GM18867 (cell line): ENCODE measurements at regions not wholly inside any gene's neighbourhood (a gene's known extent, or its start where the extent isn't known, plus 50 kb on each side); places are given as distances from the start of the nearest gene placed in this dataset.

Experiments used
- ATAC-seq: cut with Tn5 transposase; IDR thresholded peaks from one replicate; pipeline ENCODE4 v1.9.1; 2021; ENCODE audit warnings: mild to moderate bottlenecking, moderate library complexity; ENCODE audit not compliant: unreplicated experiment

DNA sequence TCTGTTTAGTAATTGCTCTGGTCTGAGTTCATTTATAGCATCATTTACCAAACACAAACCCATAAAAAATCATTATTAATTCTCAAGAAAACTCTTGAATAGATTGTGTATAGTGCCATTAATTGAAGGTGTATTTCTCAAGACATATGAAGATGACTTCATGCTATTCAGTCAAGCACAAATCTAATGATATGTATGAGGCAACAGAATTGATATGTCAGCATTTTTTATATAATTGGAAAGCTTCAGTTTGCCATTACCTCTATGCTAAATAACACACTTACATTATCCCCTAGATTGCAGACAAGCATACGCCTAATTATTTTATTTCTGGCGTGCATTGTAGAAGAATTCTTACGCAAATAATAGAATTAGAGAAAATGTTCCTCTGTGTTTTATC, 461.8 kb downstream of the PDHA2 start:
- no peak for ATAC-seq

DNA sequence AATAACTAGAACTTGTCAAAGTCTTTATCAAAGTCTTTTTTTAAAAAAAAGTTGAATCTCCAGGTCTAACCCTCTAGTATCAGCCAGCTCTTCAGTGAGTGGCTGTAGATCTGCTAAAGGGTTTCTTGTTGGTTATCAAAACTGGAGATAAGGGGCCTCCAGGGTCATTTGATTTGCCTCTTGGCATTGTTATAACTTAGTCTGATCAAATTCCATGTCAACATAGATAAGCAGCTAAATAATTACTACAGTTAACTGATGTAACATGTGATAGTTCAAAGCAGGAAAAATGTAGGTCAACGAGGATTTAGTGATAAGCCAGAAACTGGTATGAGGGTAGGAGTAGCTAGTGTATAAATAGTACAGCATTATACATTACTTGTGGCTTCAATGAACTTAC, 465.1 kb downstream of the PDHA2 start:
- no peak for ATAC-seq

DNA sequence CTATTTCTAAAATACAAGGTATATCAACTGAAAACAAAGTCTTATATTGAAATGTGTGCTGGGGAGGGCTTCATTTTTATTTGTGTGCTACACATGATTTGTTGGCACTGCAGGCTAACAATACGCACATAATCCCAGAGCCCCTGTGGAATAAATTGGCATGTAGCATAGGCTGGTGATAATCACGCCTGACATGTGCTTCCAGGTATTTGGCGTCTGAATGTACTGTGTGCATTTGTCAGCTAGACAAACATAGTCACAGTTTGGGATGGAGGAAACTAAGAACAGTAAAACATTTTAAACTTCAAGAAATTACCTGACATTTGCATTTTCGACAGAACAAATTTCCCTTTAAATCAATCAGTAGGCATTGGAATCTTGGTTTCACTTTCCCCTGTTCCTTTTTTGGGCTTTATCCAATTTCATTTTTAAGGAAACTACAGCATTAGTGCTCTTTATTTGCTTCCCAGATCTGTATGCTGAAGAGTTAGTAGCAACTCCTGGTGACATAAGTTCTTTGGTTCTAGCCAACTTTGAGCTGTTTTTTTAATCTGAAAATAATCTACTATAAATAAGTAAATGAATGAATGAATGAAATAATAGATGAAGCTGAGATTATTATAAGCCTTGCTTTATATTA, 472.3 kb downstream of the PDHA2 start:
- ATAC-seq: no peak

DNA sequence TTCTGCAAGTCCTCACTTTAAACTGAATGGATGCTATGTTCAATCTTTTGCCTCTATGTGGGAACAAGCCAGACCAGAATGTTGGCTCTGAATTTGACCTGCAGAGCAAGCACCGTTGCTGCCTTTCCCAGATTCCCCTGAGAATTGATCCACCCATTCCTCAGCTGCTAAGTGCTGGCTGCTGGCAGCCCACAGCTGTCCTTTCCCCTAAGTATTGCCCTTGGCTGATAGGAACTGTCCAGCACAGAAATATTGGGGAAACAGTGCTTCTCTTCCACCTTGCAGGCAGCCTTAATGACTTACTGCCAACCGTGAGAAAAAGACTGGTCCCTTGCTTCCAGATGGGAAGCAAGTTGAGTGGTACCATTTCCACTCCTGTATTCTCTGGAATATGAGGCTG, 475.9 kb downstream of the PDHA2 start:
- no peak for ATAC-seq

DNA sequence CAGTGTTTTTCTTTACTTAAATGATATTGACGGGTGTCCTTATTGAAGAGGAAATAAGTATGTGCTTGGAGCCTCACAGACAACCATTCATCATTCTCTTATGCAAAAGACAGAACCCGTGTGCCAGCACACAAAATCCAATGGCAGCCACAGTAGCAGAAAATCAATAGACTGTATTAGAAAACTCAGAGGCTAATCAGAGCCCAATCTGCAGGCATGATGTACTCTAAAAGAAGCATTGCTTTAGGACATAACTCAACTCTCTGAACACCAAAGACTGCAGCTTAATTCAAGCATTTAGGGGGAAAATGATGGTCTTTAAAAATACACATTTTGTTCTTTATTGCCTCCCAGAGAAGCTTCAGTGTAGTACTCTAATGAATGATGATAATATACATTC, 476.9 kb downstream of the PDHA2 start:
- ATAC-seq: no peak

DNA sequence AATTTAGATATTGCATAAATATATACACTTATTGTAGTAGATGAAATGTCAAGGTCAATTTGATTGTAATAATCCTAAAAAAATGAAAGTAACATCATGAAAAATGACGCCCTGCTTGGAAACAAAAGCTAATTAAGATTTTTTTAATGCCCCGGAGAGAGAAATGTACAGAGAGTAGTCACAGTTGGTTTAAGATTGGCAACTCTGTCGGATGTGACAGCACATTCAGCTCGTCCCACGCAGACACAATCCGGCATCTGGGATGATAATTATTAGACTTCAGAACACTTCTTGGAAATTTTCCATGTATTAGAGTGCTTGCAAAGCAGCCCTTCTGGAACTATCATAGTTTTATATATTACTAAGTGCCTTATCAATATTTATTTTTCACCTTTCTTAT, 478.0 kb downstream of the PDHA2 start:
- ATAC-seq: no peak

DNA sequence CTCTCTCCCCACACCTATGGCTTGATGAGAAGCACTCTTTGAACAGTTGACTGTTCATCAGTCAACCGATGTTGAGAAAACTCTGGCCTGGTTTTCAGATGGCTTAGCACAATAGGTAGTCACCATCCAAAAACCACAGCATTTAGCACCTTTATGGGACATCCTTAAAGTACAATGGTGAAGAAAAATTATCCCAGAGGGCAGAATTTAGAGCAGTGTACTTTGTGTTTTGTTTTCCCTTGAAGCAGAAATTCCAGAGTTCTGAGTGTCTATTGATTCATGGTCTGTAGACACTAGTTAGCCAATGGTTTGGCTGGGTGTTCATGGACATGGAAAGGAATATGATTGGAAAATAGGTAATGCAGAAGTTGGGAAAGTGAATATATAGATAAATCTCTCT, 487.0 kb downstream of the PDHA2 start:
- no peak for ATAC-seq

DNA sequence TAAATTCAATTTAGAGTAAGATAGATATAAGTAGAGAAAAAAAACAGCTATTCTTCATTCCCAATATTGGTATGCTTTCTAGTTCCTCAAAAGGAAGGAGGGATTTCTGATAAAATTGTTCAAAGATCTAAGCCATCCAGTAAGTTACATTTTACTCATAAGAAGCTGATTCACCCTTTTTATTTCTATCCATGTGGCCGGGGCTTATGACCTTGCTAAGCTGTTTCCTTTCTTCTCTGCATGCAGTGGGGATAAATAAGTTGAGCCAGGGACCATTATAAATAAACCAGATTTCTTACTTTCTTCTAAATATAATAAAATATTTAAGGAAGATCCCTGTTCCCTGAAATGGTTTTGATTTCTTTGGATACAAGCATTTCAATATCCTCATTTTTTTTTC, 502.3 kb downstream of the PDHA2 start:
- no peak for ATAC-seq

DNA sequence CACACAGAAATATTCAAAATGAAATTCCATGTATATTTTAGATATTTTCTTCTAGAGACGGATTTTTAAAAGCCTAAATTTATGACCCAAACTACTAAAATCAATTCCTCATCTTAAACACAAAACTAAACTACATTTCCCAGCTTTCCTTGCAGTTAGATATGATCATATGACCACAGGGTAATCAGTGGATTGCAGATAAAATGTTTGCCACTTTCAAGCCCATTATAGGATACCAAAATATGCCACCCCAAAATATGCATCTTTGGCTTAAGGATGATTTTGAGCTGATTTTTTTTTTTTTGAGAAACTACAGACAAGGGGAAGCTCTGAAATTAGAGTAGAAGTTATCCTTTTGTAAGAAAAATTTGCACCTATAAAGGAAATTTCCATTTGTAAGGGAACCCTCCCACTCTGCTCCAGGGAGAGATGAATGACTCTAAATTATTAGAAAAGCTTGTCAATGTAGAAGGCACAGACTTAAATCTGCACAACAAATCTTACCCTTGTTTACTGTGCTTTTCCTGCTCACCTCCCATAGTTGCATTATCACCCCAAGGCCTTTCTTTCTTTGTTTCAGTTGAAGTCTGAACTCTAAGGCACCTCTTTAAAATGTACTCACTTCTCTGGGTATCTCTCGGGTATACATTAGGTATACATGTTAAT, 503.0 kb downstream of the PDHA2 start:
- no peak for ATAC-seq

DNA sequence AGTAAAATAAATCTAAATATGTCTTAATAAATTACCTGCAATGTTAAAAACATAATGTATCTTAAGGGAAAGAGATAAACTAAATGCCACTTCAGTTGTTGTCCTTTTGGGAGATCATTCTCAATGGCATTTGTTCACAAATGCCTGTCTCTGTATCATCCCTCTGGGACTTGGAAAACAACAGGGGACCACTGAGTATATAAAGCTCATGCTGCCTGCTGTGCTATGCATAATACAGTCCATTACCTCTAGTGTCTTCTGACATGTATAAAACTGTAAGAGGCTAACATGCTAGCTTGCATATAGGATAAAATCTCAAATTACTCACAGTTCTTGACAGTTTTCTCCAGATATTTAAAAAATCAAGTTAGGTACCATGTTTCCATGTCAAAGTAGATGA, 503.9 kb downstream of the PDHA2 start:
- no peak for ATAC-seq

DNA sequence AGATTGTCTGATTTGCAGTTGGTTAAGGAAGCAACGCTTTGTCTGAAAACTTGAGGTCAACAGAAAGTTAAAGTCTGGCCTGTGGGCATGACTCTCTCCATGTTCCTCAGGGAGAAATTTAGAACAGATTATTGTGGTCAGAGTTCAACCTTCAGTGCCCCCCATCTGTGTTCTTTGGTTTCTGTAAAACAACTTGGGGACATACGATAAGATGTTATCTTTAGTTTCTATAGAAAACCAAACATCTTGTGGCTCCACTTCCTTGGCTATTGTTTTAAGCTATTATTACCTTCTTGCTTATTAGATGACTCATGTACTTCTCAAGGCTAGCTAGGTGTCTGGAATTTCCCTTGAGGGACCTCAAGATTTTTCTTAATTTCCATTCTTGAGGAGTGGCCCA, 507.7 kb downstream of the PDHA2 start:
- ATAC-seq: no peak

DNA sequence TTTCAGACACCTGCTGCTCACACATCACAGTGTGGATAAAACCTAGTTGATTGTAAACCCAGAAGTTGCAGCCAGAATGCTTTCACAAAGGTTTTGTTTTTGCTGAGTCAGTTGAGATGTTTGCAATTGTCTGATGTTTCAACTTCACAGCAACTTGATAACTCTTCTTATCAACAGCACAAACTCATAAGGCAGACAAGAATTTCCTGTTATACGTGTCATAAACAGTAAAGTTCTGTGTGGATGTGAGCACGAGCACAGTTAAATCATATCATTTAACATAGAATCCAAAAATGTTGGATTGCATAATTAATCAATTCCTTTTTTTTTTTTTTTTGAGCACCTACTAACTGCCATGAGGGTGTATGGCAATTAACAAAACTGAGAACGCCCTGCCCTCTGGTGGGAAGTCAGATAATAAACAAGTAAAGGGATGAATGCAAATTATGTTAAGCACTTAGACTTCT, 512.2 kb downstream of the PDHA2 start:
- no peak for ATAC-seq

DNA sequence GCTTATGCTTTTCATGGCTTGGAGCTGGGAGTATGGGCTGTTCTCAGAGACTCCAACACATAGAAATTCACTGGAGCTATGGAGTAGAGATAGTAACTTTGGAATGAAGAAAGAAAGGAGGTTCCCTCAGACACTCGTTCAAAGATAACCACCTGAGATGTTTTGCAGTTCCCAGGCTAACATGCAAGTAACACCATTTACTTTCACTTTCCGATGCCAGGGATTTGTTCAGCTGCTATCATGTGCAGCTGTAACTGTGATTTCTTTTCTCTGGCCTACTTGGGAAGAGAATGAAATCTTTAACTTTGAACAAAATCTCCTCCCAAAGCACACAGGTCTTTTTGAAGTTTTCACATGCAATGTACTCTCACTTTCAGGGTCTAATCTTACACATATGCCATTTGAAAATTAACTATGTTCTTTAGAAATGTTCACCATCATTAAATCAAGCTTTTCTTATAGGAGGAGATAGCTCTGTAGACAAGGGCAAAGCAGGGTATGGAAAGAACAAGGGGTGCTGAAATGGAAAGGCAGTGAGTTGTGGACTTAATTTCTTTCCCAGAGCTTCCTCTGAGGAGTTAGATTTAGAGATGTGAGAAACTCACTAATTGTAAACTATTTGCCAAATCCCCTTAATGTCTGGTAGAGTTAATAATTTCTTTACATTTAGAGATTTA, 514.3 kb downstream of the PDHA2 start:
- ATAC-seq: no peak

DNA sequence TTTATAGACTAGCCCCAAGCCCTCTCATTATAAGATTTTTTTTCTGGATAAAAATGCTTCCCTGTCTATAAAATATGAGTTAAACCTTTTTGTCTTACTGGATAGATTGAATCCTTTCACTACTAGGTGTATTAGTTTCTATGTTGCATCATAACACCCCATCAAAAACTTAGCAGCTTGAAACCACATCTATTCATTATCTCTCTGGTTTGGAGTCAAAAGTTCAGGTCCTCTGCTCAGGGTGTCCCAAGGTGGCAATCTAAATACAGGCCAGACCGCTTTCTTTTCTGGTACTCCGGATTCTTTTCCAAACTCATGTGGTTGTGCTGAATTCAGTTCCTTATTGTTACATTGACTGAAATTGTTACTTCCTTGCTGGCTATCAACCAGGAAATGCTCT, 515.5 kb downstream of the PDHA2 start:
- no peak for ATAC-seq

DNA sequence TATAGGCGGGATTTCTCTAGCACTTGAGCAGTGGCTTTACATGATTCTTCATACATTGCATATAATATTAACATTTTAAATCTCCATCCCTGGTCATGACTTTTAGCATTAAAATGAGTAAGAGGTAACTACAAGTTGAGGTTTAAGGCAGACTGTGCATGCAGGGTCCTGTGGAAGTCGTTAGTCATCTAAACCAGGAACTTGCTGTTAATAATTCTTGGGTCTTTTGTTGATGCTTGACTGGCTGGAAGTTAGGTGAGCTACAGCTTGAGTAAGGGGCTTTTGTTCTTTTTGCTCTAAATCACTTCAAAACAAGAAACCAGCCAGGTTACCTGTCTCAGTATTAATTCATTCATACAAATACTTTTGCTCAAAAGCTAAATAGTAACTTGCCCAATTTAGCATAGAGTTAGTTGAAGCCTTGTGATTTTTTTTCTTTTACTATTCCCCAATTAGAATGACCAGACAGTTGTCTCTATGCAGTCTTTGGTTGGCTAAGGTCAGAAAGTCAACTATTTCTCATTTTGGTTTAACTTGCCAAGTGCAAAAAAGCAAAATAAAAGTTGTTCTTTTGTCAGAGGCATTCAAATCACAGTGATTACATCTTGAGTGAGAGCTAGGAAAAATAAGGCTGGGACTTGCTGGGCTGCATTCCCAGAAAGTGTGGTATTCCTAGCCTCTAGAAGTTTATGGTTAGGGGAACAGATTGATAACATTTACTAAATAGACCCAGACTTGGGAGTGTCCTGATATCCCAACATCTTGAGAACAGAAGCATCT, 516.9 kb downstream of the PDHA2 start:
- no peak for ATAC-seq

DNA sequence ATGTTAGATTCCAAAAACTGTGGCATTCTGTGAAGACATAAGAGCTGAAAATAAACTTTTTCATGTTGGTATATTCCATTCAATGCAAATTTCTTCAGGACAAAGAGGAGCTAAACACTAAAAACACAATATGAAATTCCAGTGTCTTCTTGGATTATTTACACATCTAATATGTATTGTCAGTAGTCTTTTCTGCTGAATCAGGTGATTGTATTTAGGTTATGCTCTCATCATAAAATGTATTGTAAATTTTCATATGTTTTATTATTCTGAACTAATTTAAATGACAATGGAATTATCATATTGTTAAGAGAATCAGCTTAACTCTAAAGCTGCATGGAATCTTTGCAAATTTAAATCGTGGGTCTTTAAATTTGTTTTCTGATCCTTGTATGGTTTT, 526.7 kb downstream of the PDHA2 start:
- ATAC-seq: no peak

DNA sequence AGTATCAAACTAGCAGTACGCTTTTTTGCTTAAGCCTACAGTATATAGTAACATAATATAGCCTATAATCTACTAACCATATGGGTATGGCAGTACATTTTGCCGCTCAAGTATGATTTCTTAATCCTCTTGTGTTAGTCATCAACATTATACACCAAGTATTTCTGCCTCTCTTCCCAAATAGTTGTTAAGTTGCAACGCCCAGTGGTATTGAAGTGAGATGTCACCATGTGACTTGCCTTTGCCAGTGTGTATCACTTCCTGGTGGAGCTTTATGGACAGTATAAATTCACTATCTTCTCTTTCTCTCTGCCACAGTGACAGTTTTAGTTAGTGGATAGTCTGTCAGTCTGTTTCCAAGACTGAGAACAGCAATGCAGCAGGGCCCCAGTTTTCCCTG, 535.5 kb downstream of the PDHA2 start:
- ATAC-seq: no peak

DNA sequence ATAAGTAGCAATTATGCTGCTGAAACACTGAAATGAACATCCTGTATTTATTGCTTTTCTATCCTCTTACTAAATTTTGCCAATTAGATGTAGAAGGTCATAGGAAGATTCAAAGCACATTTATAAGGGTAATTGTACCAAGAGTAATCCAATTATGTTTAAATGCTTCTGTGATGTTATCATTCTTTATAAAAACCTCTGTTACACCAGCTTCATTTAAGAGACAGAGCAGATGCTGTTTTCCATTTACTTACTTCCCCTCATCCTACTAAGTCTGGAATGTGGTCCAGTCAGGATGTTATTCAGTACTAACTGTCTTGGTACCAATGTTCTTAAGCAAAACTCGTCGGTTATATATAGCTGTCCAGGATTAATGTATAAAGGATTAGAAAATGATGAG, 539.6 kb downstream of the PDHA2 start:
- no peak for ATAC-seq

DNA sequence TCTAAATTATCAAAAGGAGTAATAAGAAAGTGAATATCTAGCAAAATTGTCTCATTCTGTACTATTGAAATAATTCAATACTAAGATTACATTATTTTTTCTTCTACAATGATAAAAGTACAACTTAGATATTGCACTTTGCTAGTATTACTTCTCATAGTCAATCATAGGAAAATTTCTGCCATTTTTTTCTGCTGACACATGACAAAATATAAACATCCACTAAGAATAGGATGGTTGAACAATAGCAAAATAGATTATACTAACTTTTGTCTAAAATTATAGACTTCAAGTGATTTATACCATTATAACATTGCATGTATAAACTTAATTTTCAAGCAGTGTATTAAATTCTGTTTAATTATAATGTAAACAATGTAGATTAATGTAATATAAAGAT, 540.2 kb downstream of the PDHA2 start:
- ATAC-seq: no peak

DNA sequence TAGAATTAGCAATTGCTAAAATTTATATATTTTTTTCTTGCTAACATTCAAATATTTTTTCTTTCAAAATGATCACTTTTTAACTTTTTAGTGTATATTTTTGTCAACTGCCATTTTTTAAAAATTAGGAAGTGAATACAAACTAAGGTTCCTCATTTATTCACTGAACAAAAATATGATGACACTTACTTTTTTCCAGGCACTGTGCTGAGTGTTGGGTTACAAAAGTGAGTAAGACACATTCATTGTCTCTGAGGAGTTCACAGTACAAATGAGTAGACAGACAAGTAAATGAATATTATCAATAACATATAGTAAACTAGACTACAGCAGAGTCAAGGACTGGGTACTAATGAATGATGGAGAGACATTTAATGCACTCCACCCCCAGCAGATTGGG, 543.5 kb downstream of the PDHA2 start:
- ATAC-seq: no peak

DNA sequence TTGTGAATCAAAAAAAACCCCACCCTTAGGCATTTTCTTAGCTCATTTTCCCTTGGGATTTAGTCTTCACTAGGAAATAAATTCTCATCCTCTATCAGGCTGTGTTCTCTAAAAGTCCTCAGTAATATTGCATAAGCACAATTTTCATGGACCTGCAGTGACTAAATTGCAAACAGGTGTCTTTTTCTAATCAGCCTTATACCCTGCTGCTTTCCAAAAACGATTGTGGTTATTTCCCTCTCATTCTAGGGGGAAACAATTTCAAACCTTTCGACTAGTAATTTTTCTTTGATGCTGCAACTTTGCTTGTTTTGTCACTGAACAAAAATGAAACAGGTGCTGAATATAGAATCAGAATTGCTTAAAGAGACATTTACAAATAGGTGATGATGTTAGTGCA, 549.9 kb downstream of the PDHA2 start:
- no peak for ATAC-seq

DNA sequence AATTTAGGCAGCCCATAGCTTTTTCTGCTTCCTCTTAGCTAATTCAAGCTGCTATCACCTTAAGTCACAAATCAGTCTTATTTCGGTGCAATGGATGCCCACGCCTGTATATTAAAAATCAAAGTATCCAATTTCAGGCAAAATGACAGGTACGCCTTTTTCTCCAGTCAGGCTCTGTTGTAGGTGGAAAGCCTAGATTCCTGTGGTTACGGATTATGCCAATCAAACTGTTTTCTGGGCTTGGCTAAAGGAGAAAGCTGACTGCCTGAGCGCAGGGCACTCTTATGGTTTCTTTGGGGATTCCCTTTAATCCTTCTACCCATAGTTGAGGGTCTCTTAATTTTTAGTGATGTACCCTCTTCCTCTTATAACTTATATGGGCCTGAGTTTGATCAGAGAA, 550.5 kb downstream of the PDHA2 start:
- ATAC-seq: no peak
